ENCODE measurements at regions not wholly inside any gene's neighbourhood (a gene's known extent, or its start where the extent isn't known, plus 50 kb on each side); places are given as distances from the start of the nearest gene placed in this dataset.

GRCh38 chrX:5829469-5829868, 399.2 kb downstream of the NLGN4X start:
- Histone ChIP-seq H3K27me3 (no peaks in the 10 kb centered on the region), H3K36me3 (no peaks in the 10 kb centered on the region), H3K4me3 (no peak overlapping the region), H3K4me1 (no peaks in the 10 kb centered on the region), H3K9me3 (no peaks in the 10 kb centered on the region), H3K27ac (no peak overlapping the region)
- intact Hi-C loops (cut with DNase I; ENCODE audit: low total_unique reads) = no loop called here
- no peak for DNase-seq
- TF ChIP-seq CTCF (IDR thresholded peaks at IDR 0.05) = no peak

- no peak for TF ChIP-seq CTCF (IDR thresholded peaks at IDR 0.05)
- no peaks in the 10 kb centered on the region for H3K9me3 ChIP-seq
- no peaks in the 10 kb centered on the region for H3K4me1 ChIP-seq
- H3K27me3 ChIP-seq = no peaks in the 10 kb centered on the region
- intact Hi-C loops (cut with DNase I; ENCODE audit: low total_unique reads) = no loop called here
- H3K36me3 ChIP-seq = no peaks in the 10 kb centered on the region
- no peak for DNase-seq
- no peak overlapping the region for H3K4me3 ChIP-seq
- H3K27ac ChIP-seq = no peak overlapping the region
Observed at GRCh38 chrX:5829060-5829459, 399.6 kb downstream of the NLGN4X start.

- Histone ChIP-seq H3K36me3 (no peaks in the 10 kb centered on the region), H3K4me3 (no peak overlapping the region), H3K27ac (no peak overlapping the region), H3K27me3 (no peaks in the 10 kb centered on the region), H3K9me3 (no peaks in the 10 kb centered on the region), H3K4me1 (no peaks in the 10 kb centered on the region)
- intact Hi-C loops (cut with DNase I; ENCODE audit: low total_unique reads) = no loop called here
- TF ChIP-seq CTCF (IDR thresholded peaks at IDR 0.05) = no peak
- no peak for DNase-seq
Observed at GRCh38 chrX:5823903-5824302, 404.8 kb downstream of the NLGN4X start.

GRCh38 chrX:5810636-5811035, 418.0 kb downstream of the NLGN4X start:
- H3K9me3 ChIP-seq = peaks cover 0 to 3% (median 0%) of the 10 kb centered on the region in 3 donors
- intact Hi-C loops (cut with DNase I; ENCODE audit: low total_unique reads) = no loop called here
- no peak for DNase-seq
- H3K27me3 ChIP-seq = no peaks in the 10 kb centered on the region
- H3K4me3 ChIP-seq = no peak overlapping the region
- H3K4me1 ChIP-seq = no peaks in the 10 kb centered on the region
- TF ChIP-seq CTCF (IDR thresholded peaks at IDR 0.05) = no peak
- H3K27ac ChIP-seq = no peak overlapping the region
- H3K36me3 ChIP-seq = no peaks in the 10 kb centered on the region

GRCh38 chrX:5807181-5807580, 421.5 kb downstream of the NLGN4X start:
- Histone ChIP-seq H3K9me3 (peaks cover 0 to 3% (median 0%) of the 10 kb centered on the region in 3 donors), H3K4me3 (no peak overlapping the region), H3K27ac (no peak overlapping the region), H3K27me3 (no peaks in the 10 kb centered on the region), H3K4me1 (no peaks in the 10 kb centered on the region), H3K36me3 (no peaks in the 10 kb centered on the region)
- no peak for TF ChIP-seq CTCF (IDR thresholded peaks at IDR 0.05)
- intact Hi-C loops (cut with DNase I; ENCODE audit: low total_unique reads) = no loop called here
- no peak for DNase-seq

- no peaks in the 10 kb centered on the region for H3K36me3 ChIP-seq
- no peaks in the 10 kb centered on the region for H3K4me1 ChIP-seq
- H3K4me3 ChIP-seq = no peak overlapping the region
- DNase-seq = no peak
- H3K27ac ChIP-seq = no peak overlapping the region
- H3K9me3 ChIP-seq = peaks cover 0 to 3% (median 0%) of the 10 kb centered on the region in 3 donors
- no peaks in the 10 kb centered on the region for H3K27me3 ChIP-seq
- intact Hi-C loops (cut with DNase I; ENCODE audit: low total_unique reads) = no loop called here
- no peak for TF ChIP-seq CTCF (IDR thresholded peaks at IDR 0.05)
Observed at GRCh38 chrX:5802391-5802790, 426.3 kb downstream of the NLGN4X start.

Data from tibial artery (tissue), 4 donors.